ENCODE measurements at regions not wholly inside any gene's neighbourhood (a gene's known extent, or its start where the extent isn't known, plus 50 kb on each side); places are given as distances from the start of the nearest gene placed in this dataset.
"Not testable (repeated sequence)": the region's sequence is repeated elsewhere in the genome, so short reads cannot be mapped to it uniquely, and the experiment has no call there.

DNA sequence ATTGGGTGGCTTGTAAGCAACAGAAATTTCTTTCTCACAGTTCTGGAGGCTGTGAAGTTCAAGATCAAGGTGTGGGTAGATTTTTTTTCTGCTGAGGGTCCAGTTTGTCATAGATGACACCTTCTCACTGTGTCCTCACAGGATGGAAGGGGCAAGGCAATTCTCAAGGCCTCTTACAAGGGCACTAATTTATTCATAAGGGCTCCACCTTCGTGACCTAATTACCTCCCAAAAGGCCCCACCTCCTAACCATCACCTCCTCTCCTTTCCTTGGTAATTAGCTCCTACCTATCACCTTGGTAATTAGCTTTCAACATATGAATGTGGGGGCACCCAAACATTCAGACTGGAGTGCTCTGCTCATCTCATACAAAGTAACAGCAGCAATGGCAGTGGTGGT, 92.3 kb upstream of the CD44 start:
- no peak for DNase-seq (ENCODE audit: low read depth in 2 of 2, low spot score in 1 of 2)

DNA sequence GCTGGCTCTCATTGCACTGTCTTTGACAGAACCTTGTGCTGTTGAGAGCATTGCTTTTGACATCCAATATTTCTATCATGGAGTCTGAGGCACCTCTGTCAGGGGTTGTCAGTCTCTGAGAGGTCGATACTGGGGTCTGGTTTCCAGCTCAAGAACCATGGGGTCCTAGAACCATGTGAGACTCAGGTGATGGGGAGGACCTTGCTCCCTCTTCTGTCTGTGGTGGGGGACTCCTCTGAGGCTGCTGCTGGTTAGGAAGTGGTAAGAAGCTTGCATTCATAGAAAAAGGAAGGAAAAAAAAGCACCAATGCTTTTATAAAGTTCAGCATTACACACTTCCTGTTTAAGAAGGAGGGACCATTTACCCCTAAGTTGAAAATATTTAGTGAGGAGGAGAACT, 91.8 kb upstream of the CD44 start:
- DNase-seq (ENCODE audit: low read depth in 2 of 2, low spot score in 1 of 2), result no peak

DNA sequence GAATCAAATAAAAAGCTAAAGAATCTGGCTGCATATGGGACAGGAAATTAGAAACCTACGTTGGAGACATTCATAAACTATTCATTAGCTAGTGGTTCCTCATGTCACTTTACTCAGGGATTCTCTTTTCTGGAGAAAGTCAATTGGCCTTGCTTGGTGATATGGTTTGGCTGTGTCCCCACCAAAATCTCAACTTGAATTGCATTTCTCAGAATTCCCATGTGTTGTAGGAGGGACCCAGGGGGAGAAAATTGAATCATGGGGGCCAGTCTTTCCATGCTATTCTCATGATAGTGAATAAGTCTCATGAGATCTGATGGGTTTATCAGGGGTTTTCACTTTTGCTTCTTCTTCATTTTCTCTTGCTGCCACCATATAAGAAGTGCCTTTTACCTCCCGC, 91.2 kb upstream of the CD44 start:
- DNase-seq (ENCODE audit: low read depth in 2 of 2, low spot score in 1 of 2), result no peak

DNA sequence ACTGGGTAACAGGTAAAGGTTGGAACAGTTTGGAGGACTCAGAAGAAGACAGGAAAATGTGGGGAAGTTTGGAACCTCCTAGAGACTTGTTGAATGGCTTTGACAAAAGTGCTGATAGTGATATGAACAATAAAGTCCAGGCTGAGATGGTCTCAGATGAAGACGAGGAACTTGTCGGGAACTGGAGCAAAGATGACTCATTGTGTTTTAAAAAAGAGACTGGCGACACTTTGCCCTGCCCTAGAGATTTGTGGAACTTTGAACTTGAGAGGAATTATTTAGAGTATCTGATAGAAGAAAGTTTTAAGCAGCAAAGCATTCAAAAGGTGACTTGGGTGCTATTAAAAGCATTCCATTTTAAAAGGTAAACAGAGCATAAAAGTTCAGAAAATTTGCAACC, 90.6 kb upstream of the CD44 start:
- not testable (repeated sequence) for DNase-seq (ENCODE audit: low read depth in 2 of 2, low spot score in 1 of 2)

DNA sequence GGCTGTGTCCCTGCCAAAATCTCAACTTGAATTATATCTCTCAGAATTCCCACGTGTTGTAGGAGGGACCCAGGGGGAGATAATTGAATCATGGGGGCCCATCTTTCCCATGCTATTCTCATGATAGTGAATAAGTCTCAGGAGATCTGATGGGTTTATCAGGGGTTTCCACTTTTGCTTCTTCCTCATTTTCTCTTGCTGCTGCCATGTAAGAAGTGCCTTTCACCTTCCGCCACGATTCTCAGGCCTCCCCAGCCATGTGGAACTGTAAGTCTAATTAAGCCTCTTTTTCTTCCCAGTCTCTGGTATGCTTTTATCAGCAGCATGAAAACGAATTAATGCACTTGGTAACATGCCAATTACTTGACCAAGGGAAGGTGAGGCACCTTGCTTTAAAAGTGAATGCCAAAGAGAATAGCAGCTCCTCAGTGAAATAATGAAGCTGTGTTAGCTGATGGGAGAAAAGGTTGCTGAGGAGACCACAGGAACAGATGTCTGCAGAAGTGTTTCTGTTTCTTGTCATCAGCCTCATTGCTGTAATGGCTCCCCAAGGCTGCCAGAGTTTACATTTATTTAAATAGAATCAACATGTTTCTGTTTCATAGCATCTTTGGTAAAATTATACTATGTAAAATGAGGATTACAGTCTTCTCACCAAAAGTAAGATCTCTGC, 89.0 kb upstream of the CD44 start:
- DNase-seq (ENCODE audit: low read depth in 2 of 2, low spot score in 1 of 2), result no peak

- DNase-seq (ENCODE audit: low read depth in 2 of 2, low spot score in 1 of 2), result no peak
These were observed 88.4 kb upstream of the CD44 start for GRCh38 chr11:35050541-35050995.

DNA sequence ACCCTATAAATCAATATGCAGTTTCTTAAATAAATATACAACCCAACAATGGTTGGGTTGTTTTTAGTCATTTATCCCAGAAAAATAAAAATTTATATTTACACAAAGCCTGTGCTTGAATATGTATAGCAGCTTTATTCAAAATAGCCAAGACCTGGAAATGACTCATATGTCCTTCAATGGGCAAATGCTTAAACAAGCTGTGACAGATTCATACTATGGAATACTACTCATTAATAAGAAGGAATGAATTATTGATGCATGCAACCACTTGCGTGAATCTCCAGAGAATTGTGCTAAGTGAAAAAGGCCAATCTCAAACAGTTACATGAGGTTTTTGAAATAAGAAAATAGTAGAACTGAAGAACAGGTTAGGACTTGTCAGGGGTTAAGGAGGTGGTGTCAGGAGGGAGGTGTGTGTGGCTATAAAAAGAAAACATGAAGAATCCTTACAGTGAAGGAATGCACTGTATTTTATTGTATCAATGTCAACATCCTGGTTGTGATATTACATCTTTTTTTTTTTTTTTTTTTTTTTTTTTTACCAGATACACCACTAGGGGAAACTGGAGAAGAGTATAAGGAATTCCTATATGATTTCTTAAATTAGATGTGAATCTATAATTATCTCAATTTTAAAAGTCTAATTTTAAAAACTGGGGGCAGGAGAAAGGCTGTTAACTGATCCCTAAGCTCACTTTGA, 82.4 kb upstream of the CD44 start:
- no peak for DNase-seq (ENCODE audit: low read depth in 2 of 2, low spot score in 1 of 2)

DNA sequence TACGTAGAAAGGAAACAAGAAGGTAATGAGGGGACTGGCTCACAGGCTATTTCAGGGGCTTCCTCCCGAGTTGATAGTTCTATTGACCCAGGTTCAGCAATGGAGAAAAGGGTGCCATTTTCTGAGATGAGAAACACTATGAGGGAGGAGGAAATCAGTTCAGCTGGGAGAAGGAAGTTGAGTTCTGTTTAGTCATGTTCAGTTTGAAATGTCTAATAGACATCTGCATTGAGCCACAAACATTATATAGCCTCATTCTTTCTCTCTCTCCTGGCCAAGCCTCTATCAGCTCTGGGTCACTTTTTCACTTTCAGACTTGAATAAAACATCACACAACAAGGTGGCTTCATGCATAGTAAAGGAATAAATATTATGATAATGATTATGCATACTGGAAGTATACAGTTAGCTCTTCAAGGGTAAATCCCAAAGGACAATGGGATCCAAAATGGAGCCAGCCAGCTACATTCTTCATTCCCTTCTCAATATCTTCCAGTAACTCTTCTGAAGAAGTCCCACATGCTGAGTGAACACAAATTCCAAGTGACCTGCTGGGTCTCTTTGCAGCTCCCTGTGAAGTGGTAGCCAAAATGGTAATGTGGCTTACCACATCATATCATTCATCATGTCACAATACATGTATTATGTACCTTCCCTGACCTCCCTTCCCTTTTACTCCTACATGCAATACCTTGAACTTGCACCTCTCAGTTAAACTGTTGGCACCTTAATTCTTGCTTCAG, 80.9 kb upstream of the CD44 start:
- DNase-seq (ENCODE audit: low read depth in 2 of 2, low spot score in 1 of 2), result no peak

DNA sequence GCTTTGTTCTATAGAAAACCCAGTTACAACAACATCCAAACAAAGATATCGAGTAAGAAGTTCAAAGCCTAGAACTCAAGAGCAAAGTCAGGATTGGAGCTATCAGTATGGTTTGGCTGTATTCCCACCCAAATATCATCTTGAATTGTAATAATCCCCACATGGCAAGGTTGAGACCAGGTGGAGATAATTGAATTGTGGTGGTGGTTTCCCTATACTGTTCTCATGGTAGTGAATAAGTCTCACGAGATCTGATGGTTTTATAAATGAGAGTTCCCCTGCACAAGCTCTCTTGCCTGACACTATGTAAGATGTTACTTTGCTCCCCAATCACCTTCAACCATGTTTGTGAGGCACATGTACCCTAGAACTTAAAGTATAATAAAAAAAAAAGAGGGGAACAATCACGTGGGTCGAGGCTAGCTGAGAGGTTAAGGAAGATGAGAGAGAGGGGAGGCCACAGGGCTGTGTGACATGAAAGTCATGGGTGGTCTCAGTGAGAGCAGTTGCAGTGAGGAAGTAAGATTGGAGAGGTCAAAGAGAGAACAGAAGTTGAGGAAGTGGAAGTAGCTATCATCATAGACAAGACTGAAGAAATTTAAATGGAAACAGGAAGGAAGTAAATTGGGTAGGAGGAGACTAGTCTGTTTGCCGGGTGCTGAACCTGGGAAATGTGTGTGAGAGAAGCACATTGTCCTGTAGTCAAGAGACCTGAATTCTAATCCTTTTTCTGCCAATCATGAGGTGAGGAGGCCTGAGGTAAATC, 80.1 kb upstream of the CD44 start:
- no peak for DNase-seq (ENCODE audit: low read depth in 2 of 2, low spot score in 1 of 2)

DNA sequence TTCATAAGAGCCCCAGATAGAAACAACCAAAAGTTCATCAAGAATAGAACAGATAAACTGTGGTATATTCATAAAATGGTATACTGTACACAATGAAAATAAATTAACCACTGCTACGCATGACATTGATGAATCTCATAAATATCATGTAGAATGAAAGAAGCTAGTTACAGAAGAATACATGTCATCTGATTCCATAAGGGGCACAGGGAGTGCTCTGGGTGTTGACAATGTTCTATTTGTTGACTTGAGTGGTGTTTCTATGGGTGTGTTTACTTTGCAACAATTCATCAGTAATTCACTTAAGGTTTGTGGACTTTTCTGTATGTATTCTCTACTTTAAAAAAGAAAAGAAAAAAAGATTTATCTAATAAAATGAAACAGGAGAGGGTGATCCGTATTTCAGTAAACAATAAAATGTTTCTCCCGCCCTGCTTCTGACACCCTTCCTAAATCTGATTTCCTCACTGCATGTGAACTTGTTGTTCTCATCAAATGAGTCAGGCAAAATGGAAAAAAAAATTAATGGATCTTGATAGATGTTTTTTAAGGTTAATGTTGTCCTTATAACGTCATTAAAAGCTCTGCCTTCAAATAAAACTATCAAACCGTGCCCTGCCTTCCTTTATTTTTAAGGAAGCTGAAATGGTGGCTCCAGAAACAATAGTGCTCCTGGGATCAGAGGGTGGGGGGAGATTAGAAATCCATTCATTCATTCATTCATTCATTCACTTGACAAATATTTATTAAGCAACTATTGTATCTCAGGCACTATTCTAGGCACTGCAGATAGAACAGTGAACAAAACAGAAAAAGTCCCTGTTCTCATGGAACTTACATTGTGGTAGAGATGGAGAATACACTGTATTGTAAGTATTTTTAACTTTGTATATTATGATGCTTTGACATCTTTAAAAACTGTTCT, 77.2 kb upstream of the CD44 start:
- DNase-seq (ENCODE audit: low read depth in 2 of 2, low spot score in 1 of 2), result no peak

- no peak for DNase-seq (ENCODE audit: low read depth in 2 of 2, low spot score in 1 of 2)
These were observed 75.5 kb upstream of the CD44 start for GRCh38 chr11:35063488-35063931.

DNA sequence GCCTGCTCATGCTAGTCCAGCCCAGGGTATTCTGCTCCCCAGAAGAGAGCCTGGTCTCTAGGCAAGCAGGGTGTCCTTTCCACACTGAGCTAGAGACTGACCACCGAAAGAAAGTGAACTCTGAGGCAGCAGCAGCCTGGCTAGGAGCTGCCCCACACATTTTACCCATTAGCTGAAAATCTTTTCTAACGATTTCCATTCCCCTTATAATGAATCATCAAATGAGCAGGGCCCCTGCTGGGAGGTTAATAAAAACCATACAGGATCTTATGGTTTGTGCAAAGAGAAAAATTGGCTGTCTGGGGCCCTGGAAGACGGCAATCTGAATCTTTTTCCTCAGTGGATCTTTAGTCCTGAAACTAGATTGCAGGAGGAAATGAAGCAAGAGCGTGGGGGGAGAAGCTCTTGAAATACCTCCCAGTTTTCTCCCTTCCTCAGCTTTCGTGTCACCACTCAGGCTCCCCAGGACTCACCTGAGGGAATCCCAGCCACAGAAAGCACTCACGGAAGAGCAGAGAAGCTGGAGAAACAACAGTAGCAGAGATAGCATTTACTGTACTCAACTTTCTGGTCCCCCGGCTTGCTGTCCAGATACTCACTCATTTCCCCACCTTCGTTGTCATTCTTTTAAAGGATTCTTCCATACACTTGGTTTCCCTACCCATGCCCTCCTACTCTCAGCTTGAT, 74.7 kb upstream of the CD44 start:
- no peak for DNase-seq (ENCODE audit: low read depth in 2 of 2, low spot score in 1 of 2)

DNA sequence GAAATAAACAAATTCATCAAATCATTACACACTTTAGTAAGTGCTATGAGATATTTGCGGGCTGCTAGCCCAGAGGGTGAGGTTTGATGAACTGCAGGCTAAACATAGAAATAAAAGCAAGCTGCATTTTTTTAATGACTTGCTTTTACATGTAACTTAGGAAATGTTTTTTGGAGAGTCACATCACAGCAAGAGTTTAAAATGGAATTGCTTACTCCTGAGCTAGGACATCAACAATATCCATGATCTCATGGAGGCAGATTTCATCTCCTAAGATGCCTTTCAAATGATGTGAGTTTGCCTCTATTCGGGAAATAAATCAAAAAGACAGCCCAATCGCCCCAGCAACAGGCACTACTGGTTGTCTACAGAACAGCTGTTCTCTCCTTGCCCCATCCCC, 73.4 kb upstream of the CD44 start:
- DNase-seq (ENCODE audit: low read depth in 2 of 2, low spot score in 1 of 2), result no peak

- DNase-seq (ENCODE audit: low read depth in 2 of 2, low spot score in 1 of 2), result no peak
These were observed 72.9 kb upstream of the CD44 start for GRCh38 chr11:35066030-35066429.

DNA sequence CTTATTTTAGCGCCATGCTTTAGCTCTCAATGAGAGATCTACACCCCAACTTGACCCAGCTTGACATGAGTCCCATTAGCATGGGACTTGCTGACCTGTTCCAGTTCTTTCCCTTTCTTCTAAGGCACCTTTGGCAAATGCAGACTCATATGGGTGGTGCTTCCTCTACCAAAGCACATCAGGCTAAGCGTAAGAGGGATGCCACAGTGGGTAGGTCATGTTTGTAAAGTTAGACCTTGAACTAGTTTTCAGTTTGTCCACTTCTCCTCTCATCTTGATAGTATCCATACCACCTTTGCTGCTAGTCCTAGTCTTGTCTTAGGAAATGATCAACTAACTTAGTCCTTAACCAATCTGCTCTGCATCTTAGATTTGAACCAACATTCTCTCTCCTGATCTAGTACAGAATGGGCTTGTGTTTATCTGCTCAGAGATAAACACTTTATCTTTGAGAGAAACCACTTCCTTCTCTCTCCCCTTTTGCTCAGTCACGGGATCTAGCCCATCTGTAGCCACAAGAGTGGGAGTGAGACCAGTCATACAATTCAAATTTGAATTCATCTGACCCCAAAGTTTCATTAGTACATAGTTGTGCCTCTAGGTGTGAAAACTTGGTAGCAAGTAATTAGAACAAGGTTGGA, 72.1 kb upstream of the CD44 start:
- peak in 1 of 2 donors; percentile 29 for DNase-seq (ENCODE audit: low read depth in 2 of 2, low spot score in 1 of 2)

- no peak for DNase-seq (ENCODE audit: low read depth in 2 of 2, low spot score in 1 of 2)
These were observed 67.2 kb upstream of the CD44 start for GRCh38 chr11:35071722-35072121.

GRCh38 chr11:35073691-35074419, 65.1 kb upstream of the CD44 start:
- no peak for DNase-seq (ENCODE audit: low read depth in 2 of 2, low spot score in 1 of 2)

All from stimulated activated CD8-positive, alpha-beta memory T cell treated with anti-CD3 and anti-CD28 coated beads, Interleukin-4, amount 100 ng/mL, for 4 hours (primary cell).